ENCODE measurements at regions not wholly inside any gene's neighbourhood (a gene's known extent, or its start where the extent isn't known, plus 50 kb on each side); places are given as distances from the start of the nearest gene placed in this dataset.

GRCh38 chr9:78697618-78698017, 400.7 kb downstream of the PSAT1 start:
- no peak for TF ChIP-seq CTCF (IDR thresholded peaks at IDR 0.05; ENCODE audit: low read length)
- TF ChIP-seq EZH2 (optimal IDR thresholded peaks at IDR 0.05; ENCODE audit: low read depth, low read length): no peak
